ENCODE measurements at regions not wholly inside any gene's neighbourhood (a gene's known extent, or its start where the extent isn't known, plus 50 kb on each side); places are given as distances from the start of the nearest gene placed in this dataset.

GRCh38 chr11:134858783-134859480 is 446.9 kb upstream of the B3GAT1 start:
- TF ChIP-seq, protein P1, sequence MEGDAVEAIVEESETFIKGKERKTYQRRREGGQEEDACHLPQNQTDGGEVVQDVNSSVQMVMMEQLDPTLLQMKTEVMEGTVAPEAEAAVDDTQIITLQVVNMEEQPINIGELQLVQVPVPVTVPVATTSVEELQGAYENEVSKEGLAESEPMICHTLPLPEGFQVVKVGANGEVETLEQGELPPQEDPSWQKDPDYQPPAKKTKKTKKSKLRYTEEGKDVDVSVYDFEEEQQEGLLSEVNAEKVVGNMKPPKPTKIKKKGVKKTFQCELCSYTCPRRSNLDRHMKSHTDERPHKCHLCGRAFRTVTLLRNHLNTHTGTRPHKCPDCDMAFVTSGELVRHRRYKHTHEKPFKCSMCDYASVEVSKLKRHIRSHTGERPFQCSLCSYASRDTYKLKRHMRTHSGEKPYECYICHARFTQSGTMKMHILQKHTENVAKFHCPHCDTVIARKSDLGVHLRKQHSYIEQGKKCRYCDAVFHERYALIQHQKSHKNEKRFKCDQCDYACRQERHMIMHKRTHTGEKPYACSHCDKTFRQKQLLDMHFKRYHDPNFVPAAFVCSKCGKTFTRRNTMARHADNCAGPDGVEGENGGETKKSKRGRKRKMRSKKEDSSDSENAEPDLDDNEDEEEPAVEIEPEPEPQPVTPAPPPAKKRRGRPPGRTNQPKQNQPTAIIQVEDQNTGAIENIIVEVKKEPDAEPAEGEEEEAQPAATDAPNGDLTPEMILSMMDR (tag by site-specific recombination; IDR thresholded peaks at IDR 0.05) = no peak
- TF ChIP-seq ZNF274 (IDR thresholded peaks at IDR 0.05; ENCODE audit: low read length) (no peak), ZNF274 (tag by site-specific recombination; IDR thresholded peaks at IDR 0.05; ENCODE audit: borderline replicate concordance) (no peak), HOXC10 (CRISPR knock-in tag; IDR thresholded peaks at IDR 0.05) (no peak), ZNF202 (tag by site-specific recombination; IDR thresholded peaks at IDR 0.05; ENCODE audit: borderline replicate concordance) (no peak), GLI4 (tag by site-specific recombination; IDR thresholded peaks at IDR 0.05) (no peak)
- TF ChIP-seq, protein P2, sequence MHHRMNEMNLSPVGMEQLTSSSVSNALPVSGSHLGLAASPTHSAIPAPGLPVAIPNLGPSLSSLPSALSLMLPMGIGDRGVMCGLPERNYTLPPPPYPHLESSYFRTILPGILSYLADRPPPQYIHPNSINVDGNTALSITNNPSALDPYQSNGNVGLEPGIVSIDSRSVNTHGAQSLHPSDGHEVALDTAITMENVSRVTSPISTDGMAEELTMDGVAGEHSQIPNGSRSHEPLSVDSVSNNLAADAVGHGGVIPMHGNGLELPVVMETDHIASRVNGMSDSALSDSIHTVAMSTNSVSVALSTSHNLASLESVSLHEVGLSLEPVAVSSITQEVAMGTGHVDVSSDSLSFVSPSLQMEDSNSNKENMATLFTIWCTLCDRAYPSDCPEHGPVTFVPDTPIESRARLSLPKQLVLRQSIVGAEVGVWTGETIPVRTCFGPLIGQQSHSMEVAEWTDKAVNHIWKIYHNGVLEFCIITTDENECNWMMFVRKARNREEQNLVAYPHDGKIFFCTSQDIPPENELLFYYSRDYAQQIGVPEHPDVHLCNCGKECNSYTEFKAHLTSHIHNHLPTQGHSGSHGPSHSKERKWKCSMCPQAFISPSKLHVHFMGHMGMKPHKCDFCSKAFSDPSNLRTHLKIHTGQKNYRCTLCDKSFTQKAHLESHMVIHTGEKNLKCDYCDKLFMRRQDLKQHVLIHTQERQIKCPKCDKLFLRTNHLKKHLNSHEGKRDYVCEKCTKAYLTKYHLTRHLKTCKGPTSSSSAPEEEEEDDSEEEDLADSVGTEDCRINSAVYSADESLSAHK (tag by site-specific recombination; IDR thresholded peaks at IDR 0.05) = no peak
- TF ChIP-seq, protein P3, sequence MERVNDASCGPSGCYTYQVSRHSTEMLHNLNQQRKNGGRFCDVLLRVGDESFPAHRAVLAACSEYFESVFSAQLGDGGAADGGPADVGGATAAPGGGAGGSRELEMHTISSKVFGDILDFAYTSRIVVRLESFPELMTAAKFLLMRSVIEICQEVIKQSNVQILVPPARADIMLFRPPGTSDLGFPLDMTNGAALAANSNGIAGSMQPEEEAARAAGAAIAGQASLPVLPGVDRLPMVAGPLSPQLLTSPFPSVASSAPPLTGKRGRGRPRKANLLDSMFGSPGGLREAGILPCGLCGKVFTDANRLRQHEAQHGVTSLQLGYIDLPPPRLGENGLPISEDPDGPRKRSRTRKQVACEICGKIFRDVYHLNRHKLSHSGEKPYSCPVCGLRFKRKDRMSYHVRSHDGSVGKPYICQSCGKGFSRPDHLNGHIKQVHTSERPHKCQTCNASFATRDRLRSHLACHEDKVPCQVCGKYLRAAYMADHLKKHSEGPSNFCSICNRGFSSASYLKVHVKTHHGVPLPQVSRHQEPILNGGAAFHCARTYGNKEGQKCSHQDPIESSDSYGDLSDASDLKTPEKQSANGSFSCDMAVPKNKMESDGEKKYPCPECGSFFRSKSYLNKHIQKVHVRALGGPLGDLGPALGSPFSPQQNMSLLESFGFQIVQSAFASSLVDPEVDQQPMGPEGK (tag by site-specific recombination; IDR thresholded peaks at IDR 0.05) = no peak

All from HEK293 (cell line).